ENCODE measurements at regions not wholly inside any gene's neighbourhood (a gene's known extent, or its start where the extent isn't known, plus 50 kb on each side); places are given as distances from the start of the nearest gene placed in this dataset.

DNA sequence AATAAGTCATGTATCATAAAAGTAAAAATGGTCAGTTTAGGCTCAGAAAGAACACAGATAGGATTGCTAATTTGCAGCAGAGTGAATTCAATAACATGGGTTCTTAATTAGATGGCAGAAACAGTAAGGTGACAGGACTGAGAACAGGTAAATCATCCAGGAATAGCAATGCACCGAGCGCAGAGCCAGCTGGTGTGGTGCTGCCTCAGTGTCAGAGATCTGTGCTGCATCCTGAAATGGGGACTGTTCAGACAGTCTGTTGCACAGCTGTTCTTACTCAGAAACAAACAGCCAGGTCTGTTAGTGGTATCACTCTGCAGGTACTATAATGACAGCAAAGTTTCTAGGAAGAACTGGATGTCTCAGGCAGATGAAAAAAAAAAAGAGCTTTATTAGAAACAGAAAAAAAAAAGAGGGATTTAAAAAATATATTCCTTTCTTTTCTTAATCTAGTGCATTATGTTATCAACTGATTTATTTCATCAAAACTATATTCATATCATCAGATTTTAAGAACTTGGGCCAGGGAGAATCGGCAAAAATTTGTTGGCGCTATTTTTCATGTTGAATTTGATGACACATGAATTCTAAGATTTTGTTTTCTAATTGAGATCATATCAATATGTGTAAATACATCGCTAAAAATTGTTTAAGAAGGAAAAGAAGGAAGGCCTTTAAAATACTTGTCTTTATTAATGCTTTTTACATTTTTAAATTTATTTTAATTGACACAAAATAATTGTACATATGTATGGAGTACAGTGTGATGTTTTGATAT lies 501.8 kb downstream of the PRKD1 start:
- Histone ChIP-seq H3K4me3 (ENCODE audit: low read depth, low read length) (no peak overlapping the region), H3K36me3 (ENCODE audit: control insufficient read depth, insufficient read depth, low read length) (no peaks in the 10 kb centered on the region), H3K9me3 (ENCODE audit: control insufficient read depth, insufficient read depth, low read length) (no peaks in the 10 kb centered on the region), H3K4me1 (ENCODE audit: control insufficient read depth, insufficient read depth, low read length) (no peaks in the 10 kb centered on the region), H3K27me3 (ENCODE audit: control insufficient read depth, insufficient read depth, low read length) (no peaks in the 10 kb centered on the region), H3K27ac (ENCODE audit: low read depth, low read length) (no peak overlapping the region)
- WGBS (ENCODE audit: insufficient coverage) = 69% methylated on average over 2 of the region's 5 CpGs
- DNase-seq (ENCODE audit: low read depth in 4 of 6, low spot score in 6 of 6) = peak in 2 of 6 donors; percentile 19 to 29

- no peak overlapping the region for H3K27ac ChIP-seq (ENCODE audit: low read depth, low read length)
- H3K27me3 ChIP-seq (ENCODE audit: control insufficient read depth, insufficient read depth, low read length) = no peaks in the 10 kb centered on the region
- no peaks in the 10 kb centered on the region for H3K9me3 ChIP-seq (ENCODE audit: control insufficient read depth, insufficient read depth, low read length)
- H3K4me1 ChIP-seq (ENCODE audit: control insufficient read depth, insufficient read depth, low read length) = no peaks in the 10 kb centered on the region
- no peaks in the 10 kb centered on the region for H3K36me3 ChIP-seq (ENCODE audit: control insufficient read depth, insufficient read depth, low read length)
- H3K4me3 ChIP-seq (ENCODE audit: low read depth, low read length) = no peak overlapping the region
- no CpG with 5 or more reads among the region's 3 CpGs for WGBS (ENCODE audit: insufficient coverage)
- peak in 1 of 6 donors; percentile 18 for DNase-seq (ENCODE audit: low read depth in 4 of 6, low spot score in 6 of 6)
Measured at GRCh38 chr14:29442696-29443095, 485.0 kb downstream of the PRKD1 start.

GRCh38 chr14:29444216-29444615 lies 483.4 kb downstream of the PRKD1 start:
- no peaks in the 10 kb centered on the region for H3K27me3 ChIP-seq (ENCODE audit: control insufficient read depth, insufficient read depth, low read length)
- WGBS (ENCODE audit: insufficient coverage) = 98% methylated on average over 2 of the region's 2 CpGs
- no peaks in the 10 kb centered on the region for H3K36me3 ChIP-seq (ENCODE audit: control insufficient read depth, insufficient read depth, low read length)
- H3K27ac ChIP-seq (ENCODE audit: low read depth, low read length) = no peak overlapping the region
- no peaks in the 10 kb centered on the region for H3K9me3 ChIP-seq (ENCODE audit: control insufficient read depth, insufficient read depth, low read length)
- no peak overlapping the region for H3K4me3 ChIP-seq (ENCODE audit: low read depth, low read length)
- H3K4me1 ChIP-seq (ENCODE audit: control insufficient read depth, insufficient read depth, low read length) = no peaks in the 10 kb centered on the region
- DNase-seq (ENCODE audit: low read depth in 4 of 6, low spot score in 6 of 6) = no peak

DNA sequence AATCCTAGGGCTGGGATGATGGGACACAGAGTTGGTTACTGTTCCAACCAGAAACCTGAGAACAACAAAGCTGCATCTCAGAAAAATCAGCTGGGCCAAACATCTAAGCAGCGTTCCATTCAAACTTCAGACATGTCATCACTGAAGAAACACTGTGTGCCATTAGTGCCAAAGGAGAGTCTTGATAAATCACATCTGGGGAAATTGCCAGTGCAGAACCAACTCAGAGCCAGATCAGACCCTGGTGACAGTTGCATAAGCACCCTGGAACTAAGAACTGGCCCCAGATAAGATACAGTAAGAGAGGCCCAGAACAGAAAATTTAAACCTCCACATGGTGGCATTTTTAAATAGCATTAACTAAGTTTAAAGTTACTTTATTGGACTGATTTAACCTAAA lies 482.8 kb downstream of the PRKD1 start:
- H3K4me1 ChIP-seq (ENCODE audit: control insufficient read depth, insufficient read depth, low read length) = no peaks in the 10 kb centered on the region
- H3K27me3 ChIP-seq (ENCODE audit: control insufficient read depth, insufficient read depth, low read length) = no peaks in the 10 kb centered on the region
- DNase-seq (ENCODE audit: low read depth in 4 of 6, low spot score in 6 of 6) = no peak
- WGBS (ENCODE audit: insufficient coverage) = 100% methylated on average over 1 of the region's 1 CpG
- no peaks in the 10 kb centered on the region for H3K36me3 ChIP-seq (ENCODE audit: control insufficient read depth, insufficient read depth, low read length)
- H3K27ac ChIP-seq (ENCODE audit: low read depth, low read length) = no peak overlapping the region
- H3K9me3 ChIP-seq (ENCODE audit: control insufficient read depth, insufficient read depth, low read length) = no peaks in the 10 kb centered on the region
- no peak overlapping the region for H3K4me3 ChIP-seq (ENCODE audit: low read depth, low read length)

DNA sequence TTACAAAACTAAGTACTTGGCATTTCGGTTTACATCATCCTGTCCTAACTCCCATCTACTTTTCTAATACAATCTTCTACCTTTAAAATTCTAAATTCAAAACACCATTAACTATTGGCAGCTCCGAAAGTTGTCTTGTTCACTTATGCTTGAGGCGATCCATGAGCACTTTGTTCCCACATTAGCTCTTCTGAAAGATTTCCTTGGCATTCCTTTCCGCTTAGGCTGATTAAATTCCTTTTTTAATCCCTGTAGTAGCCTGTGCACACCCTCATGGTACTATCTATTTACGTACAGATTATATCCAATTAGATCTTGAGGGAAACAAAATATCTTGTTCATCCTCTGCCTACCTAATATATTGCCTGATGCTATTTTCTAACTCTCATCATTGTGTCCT lies 480.7 kb downstream of the PRKD1 start:
- Histone ChIP-seq H3K27me3 (ENCODE audit: control insufficient read depth, insufficient read depth, low read length) (no peaks in the 10 kb centered on the region), H3K9me3 (ENCODE audit: control insufficient read depth, insufficient read depth, low read length) (no peaks in the 10 kb centered on the region), H3K27ac (ENCODE audit: low read depth, low read length) (no peak overlapping the region), H3K4me3 (ENCODE audit: low read depth, low read length) (no peak overlapping the region), H3K4me1 (ENCODE audit: control insufficient read depth, insufficient read depth, low read length) (no peaks in the 10 kb centered on the region), H3K36me3 (ENCODE audit: control insufficient read depth, insufficient read depth, low read length) (no peaks in the 10 kb centered on the region)
- 84% methylated on average over 3 of the region's 5 CpGs for WGBS (ENCODE audit: insufficient coverage)
- DNase-seq (ENCODE audit: low read depth in 4 of 6, low spot score in 6 of 6) = no peak

DNA sequence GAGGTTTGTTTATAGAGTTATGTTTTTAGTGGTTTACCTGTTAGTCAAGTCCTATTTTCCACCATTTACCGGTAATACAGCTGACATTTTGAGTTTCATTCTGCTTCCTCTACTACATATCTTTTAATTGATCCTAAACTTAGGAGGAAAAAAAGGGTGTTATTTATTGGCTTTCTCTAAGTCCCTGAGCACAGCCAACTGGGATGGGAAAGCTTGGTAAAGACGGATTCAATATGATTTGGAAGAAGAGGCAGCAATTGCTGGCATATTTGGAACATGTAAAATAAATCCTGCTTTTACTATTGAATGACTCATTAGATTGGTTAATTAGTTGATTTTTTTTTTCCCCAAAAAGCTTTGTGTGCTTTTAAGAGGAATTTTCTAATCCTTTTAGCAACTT lies 475.7 kb downstream of the PRKD1 start:
- H3K4me3 ChIP-seq (ENCODE audit: low read depth, low read length) = no peak overlapping the region
- DNase-seq (ENCODE audit: low read depth in 4 of 6, low spot score in 6 of 6) = peak in 1 of 6 donors; percentile 54
- H3K4me1 ChIP-seq (ENCODE audit: control insufficient read depth, insufficient read depth, low read length) = no peaks in the 10 kb centered on the region
- no peak overlapping the region for H3K27ac ChIP-seq (ENCODE audit: low read depth, low read length)
- WGBS (ENCODE audit: insufficient coverage) = no CpG with 5 or more reads among the region's 2 CpGs
- no peaks in the 10 kb centered on the region for H3K36me3 ChIP-seq (ENCODE audit: control insufficient read depth, insufficient read depth, low read length)
- H3K9me3 ChIP-seq (ENCODE audit: control insufficient read depth, insufficient read depth, low read length) = no peaks in the 10 kb centered on the region
- no peaks in the 10 kb centered on the region for H3K27me3 ChIP-seq (ENCODE audit: control insufficient read depth, insufficient read depth, low read length)

GRCh38 chr14:29453045-29453444 lies 474.6 kb downstream of the PRKD1 start:
- H3K36me3 ChIP-seq (ENCODE audit: control insufficient read depth, insufficient read depth, low read length) = no peaks in the 10 kb centered on the region
- no peaks in the 10 kb centered on the region for H3K9me3 ChIP-seq (ENCODE audit: control insufficient read depth, insufficient read depth, low read length)
- H3K4me3 ChIP-seq (ENCODE audit: low read depth, low read length) = no peak overlapping the region
- no peaks in the 10 kb centered on the region for H3K4me1 ChIP-seq (ENCODE audit: control insufficient read depth, insufficient read depth, low read length)
- no peak overlapping the region for H3K27ac ChIP-seq (ENCODE audit: low read depth, low read length)
- DNase-seq (ENCODE audit: low read depth in 4 of 6, low spot score in 6 of 6) = no peak
- no peaks in the 10 kb centered on the region for H3K27me3 ChIP-seq (ENCODE audit: control insufficient read depth, insufficient read depth, low read length)

DNA sequence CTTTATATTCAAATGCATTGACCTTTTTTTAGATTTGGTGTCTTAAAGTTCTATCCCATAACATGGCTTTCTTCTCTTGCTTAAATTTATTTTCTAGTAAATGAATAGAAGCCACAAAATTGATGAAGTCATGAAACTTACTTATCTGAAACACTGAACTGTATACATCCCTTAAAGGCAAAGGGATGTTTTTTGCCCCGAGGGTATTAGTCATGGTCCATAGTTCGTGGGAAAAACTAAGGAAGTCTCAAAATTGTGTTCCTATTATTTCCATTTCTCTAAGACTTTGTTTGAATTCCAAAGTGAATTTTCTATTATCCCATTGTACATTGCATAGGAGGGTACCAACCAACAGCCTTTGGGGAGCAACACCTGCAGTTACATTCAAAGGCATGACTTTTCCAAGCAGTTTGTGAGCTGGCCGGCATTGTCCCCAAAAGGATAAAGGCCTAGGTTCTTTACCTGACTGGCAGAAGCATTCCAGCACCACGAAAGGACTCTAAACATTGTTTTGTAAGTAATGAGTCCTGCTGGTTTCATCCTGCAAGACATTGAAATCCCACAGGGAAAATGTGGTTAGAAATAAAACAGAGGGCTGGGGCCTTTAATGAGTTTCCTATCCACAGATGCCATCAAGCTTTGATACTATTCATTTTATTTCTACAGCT lies 473.5 kb downstream of the PRKD1 start:
- 33% methylated on average over 1 of the region's 4 CpGs for WGBS (ENCODE audit: insufficient coverage)
- Histone ChIP-seq H3K4me1 (ENCODE audit: control insufficient read depth, insufficient read depth, low read length) (no peaks in the 10 kb centered on the region), H3K9me3 (ENCODE audit: control insufficient read depth, insufficient read depth, low read length) (no peaks in the 10 kb centered on the region), H3K4me3 (ENCODE audit: low read depth, low read length) (no peak overlapping the region), H3K27me3 (ENCODE audit: control insufficient read depth, insufficient read depth, low read length) (no peaks in the 10 kb centered on the region), H3K27ac (ENCODE audit: low read depth, low read length) (no peak overlapping the region), H3K36me3 (ENCODE audit: control insufficient read depth, insufficient read depth, low read length) (no peaks in the 10 kb centered on the region)
- DNase-seq (ENCODE audit: low read depth in 4 of 6, low spot score in 6 of 6) = no peak

- no peak overlapping the region for H3K27ac ChIP-seq (ENCODE audit: low read depth, low read length)
- DNase-seq (ENCODE audit: low read depth in 4 of 6, low spot score in 6 of 6) = peak in 1 of 6 donors; percentile 35
- no CpG with 5 or more reads among the region's 1 CpG for WGBS (ENCODE audit: insufficient coverage)
Measured at GRCh38 chr14:29458547-29458946, 469.1 kb downstream of the PRKD1 start.

GRCh38 chr14:29459531-29459930 lies 468.1 kb downstream of the PRKD1 start:
- Histone ChIP-seq H3K4me3 (ENCODE audit: low read depth, low read length) (no peak overlapping the region), H3K36me3 (ENCODE audit: control insufficient read depth, insufficient read depth, low read length) (no peaks in the 10 kb centered on the region), H3K9me3 (ENCODE audit: control insufficient read depth, insufficient read depth, low read length) (no peaks in the 10 kb centered on the region), H3K27ac (ENCODE audit: low read depth, low read length) (no peak overlapping the region), H3K27me3 (ENCODE audit: control insufficient read depth, insufficient read depth, low read length) (no peaks in the 10 kb centered on the region), H3K4me1 (ENCODE audit: control insufficient read depth, insufficient read depth, low read length) (no peaks in the 10 kb centered on the region)
- DNase-seq (ENCODE audit: low read depth in 4 of 6, low spot score in 6 of 6) = peak in 2 of 6 donors; percentile 11 to 76
- WGBS (ENCODE audit: insufficient coverage) = no CpG with 5 or more reads among the region's 5 CpGs

More at GRCh38 chr14:29458547-29458946, 469.1 kb downstream of the PRKD1 start:
- H3K9me3 ChIP-seq (ENCODE audit: control insufficient read depth, insufficient read depth, low read length) = no peaks in the 10 kb centered on the region
- no peaks in the 10 kb centered on the region for H3K27me3 ChIP-seq (ENCODE audit: control insufficient read depth, insufficient read depth, low read length)
- H3K36me3 ChIP-seq (ENCODE audit: control insufficient read depth, insufficient read depth, low read length) = no peaks in the 10 kb centered on the region
- H3K4me3 ChIP-seq (ENCODE audit: low read depth, low read length) = no peak overlapping the region
- H3K4me1 ChIP-seq (ENCODE audit: control insufficient read depth, insufficient read depth, low read length) = no peaks in the 10 kb centered on the region
